GM21423 (cell line): ENCODE measurements at regions not wholly inside any gene's neighbourhood (a gene's known extent, or its start where the extent isn't known, plus 50 kb on each side); places are given as distances from the start of the nearest gene placed in this dataset.
"Not testable (repeated sequence)": the region's sequence is repeated elsewhere in the genome, so short reads cannot be mapped to it uniquely, and the experiment has no call there.

Experiments
- ATAC-seq: cut with Tn5 transposase; IDR thresholded peaks from one replicate; pipeline ENCODE4 v1.9.1; 2021; ENCODE audit warnings: mild to moderate bottlenecking, moderate library complexity; ENCODE audit not compliant: unreplicated experiment

DNA sequence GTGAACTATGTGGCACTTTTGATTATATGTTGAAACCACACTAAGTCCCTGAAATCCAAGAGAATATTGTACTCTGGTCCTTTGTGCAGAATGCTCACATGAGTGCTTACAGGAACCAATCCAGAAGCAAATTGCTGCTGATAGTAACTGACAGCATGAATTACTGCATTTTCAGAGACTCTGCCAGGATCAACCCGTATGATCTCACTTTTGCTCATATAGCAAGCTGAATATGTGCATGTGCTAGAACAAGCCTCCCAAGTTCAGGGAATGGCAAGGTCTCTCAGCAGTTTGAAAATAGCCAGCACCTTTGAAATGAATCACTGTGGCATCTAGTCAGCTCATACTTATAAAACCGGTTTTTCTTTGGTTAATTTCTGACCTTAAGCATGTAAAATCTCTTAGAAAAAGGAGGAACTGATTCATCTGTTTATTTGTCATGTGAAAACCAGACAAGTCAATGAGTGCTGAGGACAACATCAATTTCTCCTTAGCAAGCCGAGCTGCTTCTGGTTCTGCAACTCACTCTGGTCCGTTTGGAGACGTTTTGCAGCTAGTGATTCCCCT, 215.7 kb upstream of the ELL2 start:
- ATAC-seq, result peak; percentile 58

- no peak for ATAC-seq
These were observed 214.4 kb upstream of the ELL2 start for GRCh38 chr5:96176022-96176421.

DNA sequence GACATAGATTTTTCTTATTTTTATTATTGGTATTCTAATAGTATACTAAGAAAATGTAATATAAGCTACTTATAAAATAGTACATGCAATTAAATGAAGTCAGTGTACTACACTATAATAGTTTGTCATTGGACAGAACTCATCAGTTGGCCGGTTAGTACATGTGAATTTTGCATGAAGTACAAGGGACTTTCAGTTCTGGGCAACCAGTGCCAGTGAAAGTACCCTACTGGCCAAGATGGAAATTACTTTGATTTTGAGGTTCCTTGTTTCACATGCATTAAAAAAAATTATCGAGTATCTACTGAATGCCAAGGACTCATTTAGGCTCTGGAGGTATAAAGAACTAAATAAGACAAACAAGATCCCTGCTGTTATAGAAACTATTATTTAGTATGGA, 213.4 kb upstream of the ELL2 start:
- ATAC-seq, result no peak

DNA sequence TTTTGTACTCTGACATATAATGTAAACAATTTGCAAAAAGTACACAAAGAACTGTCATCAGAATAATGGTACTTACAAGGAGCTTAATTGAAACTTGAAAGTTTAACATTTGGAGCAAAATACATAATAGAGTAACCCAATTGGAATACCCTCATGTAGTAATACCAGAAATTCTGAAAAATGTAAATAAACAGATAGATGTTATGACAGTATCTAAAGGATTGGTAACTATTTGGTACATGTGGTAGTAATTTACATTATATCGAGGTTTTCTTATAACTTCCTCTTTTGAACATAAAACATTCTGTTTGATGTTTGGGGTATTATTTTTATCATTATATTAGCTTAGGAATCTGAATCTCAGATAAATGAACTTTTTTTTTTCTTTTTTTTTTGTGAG, 211.7 kb upstream of the ELL2 start:
- ATAC-seq, result no peak

GRCh38 chr5:96172436-96172835, 210.8 kb upstream of the ELL2 start:
- ATAC-seq, result no peak

DNA sequence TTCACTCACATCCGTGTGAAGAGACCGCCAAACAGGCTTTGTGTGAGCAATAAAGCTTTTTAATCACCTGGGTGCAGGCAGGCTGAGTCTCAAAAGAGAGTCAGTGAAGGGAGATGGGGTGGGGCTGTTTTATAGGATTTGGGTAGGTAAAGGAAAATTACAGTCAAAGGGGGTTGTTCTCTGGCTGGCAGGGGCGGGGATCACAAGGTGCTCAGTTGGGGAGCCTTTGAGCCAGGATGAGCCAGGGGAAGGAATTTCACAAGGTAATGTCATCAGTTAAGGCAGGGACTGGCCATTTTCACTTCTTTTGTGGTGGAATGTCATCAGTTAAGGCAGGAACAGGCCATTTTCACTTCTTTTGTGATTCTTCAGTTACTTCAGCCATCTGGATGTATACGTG, 210.3 kb upstream of the ELL2 start:
- not testable (repeated sequence) for ATAC-seq

DNA sequence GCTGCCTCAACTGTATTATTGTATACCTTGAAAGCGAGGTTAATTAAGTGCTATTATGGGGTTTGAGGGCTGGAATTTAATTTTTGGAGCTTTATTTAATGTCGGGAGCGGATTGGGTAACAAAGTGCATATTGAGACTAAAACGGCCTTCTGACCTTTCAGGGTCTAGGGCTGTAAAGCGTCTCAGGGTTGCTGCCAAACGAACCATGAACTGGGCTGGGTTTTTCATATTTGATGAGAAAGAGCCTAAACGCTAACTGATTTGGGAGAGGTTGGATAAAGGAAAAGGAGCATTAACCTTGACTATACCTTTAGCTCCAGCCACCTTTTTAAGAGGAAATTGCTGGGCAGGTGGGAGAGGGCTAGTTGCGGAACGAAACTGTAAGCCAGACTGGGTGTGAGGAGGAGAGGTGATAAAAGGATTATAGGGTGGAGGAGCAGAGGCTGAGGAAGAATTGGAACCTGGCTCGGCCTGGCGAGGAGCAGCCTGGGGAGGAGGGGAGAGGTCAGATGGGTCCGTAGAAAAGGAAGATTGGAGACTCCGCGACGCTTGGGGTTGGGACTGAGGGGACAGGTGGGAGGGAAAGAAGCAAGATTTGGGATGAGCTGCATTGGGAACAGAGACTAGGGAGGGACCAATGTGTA, 209.0 kb upstream of the ELL2 start:
- ATAC-seq, result not testable (repeated sequence)

DNA sequence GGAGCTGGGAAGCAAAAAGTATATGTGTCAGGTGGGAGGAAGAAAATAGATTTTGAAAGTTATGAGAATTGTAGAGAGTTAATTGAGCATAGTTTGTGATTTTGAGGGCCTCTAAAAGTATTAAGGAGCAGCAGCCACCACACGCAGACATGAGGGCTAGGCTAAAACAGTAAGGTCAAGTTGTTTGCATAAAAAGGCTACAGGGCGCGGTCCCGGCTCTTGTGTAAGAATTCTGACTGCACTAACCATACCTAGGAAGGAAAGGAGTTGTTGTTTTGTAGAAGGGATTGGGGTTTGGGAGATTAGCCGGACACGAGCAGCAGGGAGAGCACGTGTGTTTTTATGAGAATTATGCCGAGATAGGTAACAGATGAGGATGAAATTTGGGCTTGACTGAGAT, 207.2 kb upstream of the ELL2 start:
- not testable (repeated sequence) for ATAC-seq

- no peak for ATAC-seq
These were observed 197.4 kb upstream of the ELL2 start for GRCh38 chr5:96159043-96159442.

- no peak for ATAC-seq
These were observed 196.2 kb upstream of the ELL2 start for GRCh38 chr5:96157841-96158291.

DNA sequence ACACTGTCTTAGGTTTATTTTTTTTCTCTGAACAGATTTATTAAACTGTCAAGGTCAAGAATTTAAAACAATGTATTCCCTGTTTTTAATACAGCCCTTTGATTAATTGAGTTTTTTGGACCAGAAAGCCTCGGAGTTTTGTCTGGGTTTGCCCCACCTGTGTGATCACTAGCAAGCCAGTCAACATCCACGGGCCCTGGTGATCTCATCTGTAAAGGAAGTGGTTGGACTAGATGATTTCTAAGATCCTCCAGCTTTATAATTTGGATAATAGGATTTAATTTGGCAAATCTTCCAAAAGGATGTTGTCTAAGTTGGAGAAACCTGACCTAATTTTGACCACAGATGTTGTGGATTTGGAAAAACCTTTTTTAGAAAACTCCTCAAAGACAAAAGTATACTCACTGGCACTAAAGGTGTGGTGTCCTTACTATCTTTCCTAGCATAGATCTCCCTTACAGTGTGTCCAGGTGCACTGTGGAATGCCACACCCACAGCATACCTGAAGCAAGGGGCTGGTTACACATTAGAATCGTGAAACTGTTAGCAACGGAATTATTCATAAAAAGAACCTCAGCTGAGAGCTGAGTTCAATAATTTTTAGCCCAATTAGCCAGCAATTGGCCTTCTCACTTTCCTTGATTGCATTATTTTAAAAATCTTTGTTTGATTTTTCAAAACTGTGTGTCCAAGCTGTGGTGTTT, 195.6 kb upstream of the ELL2 start:
- no peak for ATAC-seq

DNA sequence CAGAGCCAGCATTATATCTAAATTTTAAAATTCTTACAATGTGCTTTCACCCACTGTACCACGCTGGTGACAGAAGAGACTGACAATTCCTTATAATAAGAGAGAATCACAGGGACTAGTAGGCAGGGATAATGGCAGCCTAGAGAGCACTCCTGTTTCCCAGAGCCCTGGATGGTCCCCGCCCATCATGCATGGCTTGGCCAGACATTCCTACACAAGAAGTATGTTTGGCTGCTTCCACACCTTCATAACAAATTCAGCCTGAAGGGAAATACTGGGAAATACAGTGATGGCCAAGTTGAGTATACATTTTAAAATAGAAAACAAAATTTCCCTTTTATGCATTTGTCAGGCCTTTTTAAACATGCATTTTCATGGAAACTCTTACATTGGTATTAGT, 193.5 kb upstream of the ELL2 start:
- no peak for ATAC-seq

DNA sequence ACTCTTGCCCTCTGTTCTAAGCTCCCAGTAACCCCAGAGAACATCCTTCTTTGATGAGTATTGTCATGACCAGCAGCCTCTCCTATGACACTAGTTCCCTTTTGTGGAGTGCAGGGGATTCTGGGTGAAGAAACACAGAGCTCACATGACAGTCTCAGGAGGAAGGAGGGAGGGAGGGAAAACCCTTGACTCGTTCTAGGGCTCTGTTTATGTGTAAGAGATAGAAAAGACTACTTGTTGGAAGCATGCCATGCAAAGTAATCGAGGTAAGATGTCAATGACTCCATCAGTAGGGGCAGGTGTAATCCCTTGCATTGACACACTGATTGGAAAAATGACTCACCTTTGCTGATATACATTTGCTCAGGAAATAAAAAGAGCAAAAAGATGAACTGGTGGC, 190.2 kb upstream of the ELL2 start:
- ATAC-seq, result peak; percentile 54

DNA sequence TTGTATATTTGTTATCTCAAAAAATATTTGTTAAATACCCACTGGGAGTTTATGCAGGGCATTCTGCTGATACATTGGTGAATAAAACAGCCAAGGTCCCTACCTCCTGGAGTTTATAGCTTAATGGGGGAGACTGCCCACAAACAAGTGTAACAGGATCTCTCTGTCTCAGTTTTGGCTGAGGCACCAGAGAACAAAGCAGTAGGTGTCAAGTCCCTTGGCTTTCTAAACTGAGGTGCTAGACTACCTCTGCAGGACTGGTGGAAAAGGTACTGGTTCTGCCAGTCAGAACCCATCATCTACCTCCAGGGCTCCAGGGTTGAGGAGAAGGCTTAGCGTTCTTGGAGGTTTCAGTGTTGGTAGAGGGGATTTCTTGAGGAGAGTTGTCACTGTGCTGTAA, 188.4 kb upstream of the ELL2 start:
- no peak for ATAC-seq

- ATAC-seq, result no peak
These were observed 187.9 kb upstream of the ELL2 start for GRCh38 chr5:96149546-96149945.

- no peak for ATAC-seq
These were observed 187.4 kb upstream of the ELL2 start for GRCh38 chr5:96149021-96149420.

DNA sequence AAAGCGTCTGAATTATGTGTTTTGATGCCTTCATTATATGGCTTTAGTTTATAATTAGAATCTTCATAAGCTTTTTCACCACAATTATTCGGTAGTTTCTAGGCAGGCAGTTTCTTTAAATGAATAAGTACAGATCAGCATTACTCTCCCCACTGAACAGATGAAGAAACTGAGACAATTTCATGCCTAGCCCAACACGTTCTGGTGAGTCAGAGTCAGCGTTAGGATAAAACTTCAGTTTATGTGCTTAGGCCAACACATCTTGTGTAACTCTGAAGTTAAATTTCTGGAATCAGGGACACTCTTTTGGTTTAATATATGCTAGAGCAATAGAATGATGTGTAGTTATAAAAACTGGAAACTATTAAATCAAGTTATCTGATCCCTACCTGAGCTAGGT, 186.7 kb upstream of the ELL2 start:
- no peak for ATAC-seq

- no peak for ATAC-seq
These were observed 186.2 kb upstream of the ELL2 start for GRCh38 chr5:96147866-96148265.

GRCh38 chr5:96146675-96147074, 185.0 kb upstream of the ELL2 start:
- ATAC-seq, result no peak

GRCh38 chr5:96144289-96144688, 182.6 kb upstream of the ELL2 start:
- ATAC-seq, result no peak

GRCh38 chr5:96143450-96143849, 181.8 kb upstream of the ELL2 start:
- ATAC-seq, result no peak

- ATAC-seq, result no peak
These were observed 181.3 kb upstream of the ELL2 start for GRCh38 chr5:96142786-96143434.
